ENCODE measurements at regions not wholly inside any gene's neighbourhood (a gene's known extent, or its start where the extent isn't known, plus 50 kb on each side); places are given as distances from the start of the nearest gene placed in this dataset.

- DNase-seq (ENCODE audit: low read depth, low spot score), result no peak
- no peaks in the 10 kb centered on the region for H3K9me3 ChIP-seq (ENCODE audit: insufficient read depth, low read length)
- no peak overlapping the region for H3K9ac ChIP-seq (ENCODE audit: insufficient read length, low read depth)
- H3K27me3 ChIP-seq (ENCODE audit: insufficient read depth, insufficient read length), result no peaks in the 10 kb centered on the region
- H3K4me1 ChIP-seq (ENCODE audit: insufficient read depth, insufficient read length), result no peaks in the 10 kb centered on the region
- no peak for TF ChIP-seq ZNF274 (IDR thresholded peaks at IDR 0.05; ENCODE audit: low read depth, low read length)
- TF ChIP-seq SUZ12 (IDR thresholded peaks at IDR 0.05; ENCODE audit: extremely low read depth, insufficient read depth, insufficient read length), result no peak
- no peak for TF ChIP-seq YY1 (IDR thresholded peaks at IDR 0.05; ENCODE audit: insufficient read depth, insufficient read length)
- H3K4me3 ChIP-seq (ENCODE audit: insufficient read length, low read depth), result no peak overlapping the region
- no peaks in the 10 kb centered on the region for H3K36me3 ChIP-seq (ENCODE audit: insufficient read depth, insufficient read length, low read length)
Measured at GRCh38 chr6:40159865-40160264, 225.6 kb upstream of the MOCS1 start.

GRCh38 chr6:40152701-40153436 lies 218.6 kb upstream of the MOCS1 start:
- Histone ChIP-seq H3K4me1 (ENCODE audit: insufficient read depth, insufficient read length) (no peaks in the 10 kb centered on the region), H3K4me3 (ENCODE audit: insufficient read length, low read depth) (no peak overlapping the region), H3K9ac (ENCODE audit: insufficient read length, low read depth) (no peak overlapping the region), H3K27me3 (ENCODE audit: insufficient read depth, insufficient read length) (no peaks in the 10 kb centered on the region), H3K36me3 (ENCODE audit: insufficient read depth, insufficient read length, low read length) (no peaks in the 10 kb centered on the region), H3K9me3 (ENCODE audit: insufficient read depth, low read length) (no peaks in the 10 kb centered on the region)
- DNase-seq (ENCODE audit: low read depth, low spot score), result no peak
- TF ChIP-seq ZNF274 (IDR thresholded peaks at IDR 0.05; ENCODE audit: low read depth, low read length), result no peak
- no peak for TF ChIP-seq YY1 (IDR thresholded peaks at IDR 0.05; ENCODE audit: insufficient read depth, insufficient read length)
- no peak for TF ChIP-seq SUZ12 (IDR thresholded peaks at IDR 0.05; ENCODE audit: extremely low read depth, insufficient read depth, insufficient read length)

- H3K36me3 ChIP-seq (ENCODE audit: insufficient read depth, insufficient read length, low read length), result no peaks in the 10 kb centered on the region
- DNase-seq (ENCODE audit: low read depth, low spot score), result no peak
- H3K27me3 ChIP-seq (ENCODE audit: insufficient read depth, insufficient read length), result no peaks in the 10 kb centered on the region
- no peaks in the 10 kb centered on the region for H3K9me3 ChIP-seq (ENCODE audit: insufficient read depth, low read length)
- no peak overlapping the region for H3K9ac ChIP-seq (ENCODE audit: insufficient read length, low read depth)
- TF ChIP-seq YY1 (IDR thresholded peaks at IDR 0.05; ENCODE audit: insufficient read depth, insufficient read length) (no peak), ZNF274 (IDR thresholded peaks at IDR 0.05; ENCODE audit: low read depth, low read length) (no peak), SUZ12 (IDR thresholded peaks at IDR 0.05; ENCODE audit: extremely low read depth, insufficient read depth, insufficient read length) (no peak)
- no peak overlapping the region for H3K4me3 ChIP-seq (ENCODE audit: insufficient read length, low read depth)
- H3K4me1 ChIP-seq (ENCODE audit: insufficient read depth, insufficient read length), result no peaks in the 10 kb centered on the region
Measured at GRCh38 chr6:40152196-40152595, 217.9 kb upstream of the MOCS1 start.

- H3K9me3 ChIP-seq (ENCODE audit: insufficient read depth, low read length), result no peaks in the 10 kb centered on the region
- no peak for TF ChIP-seq SUZ12 (IDR thresholded peaks at IDR 0.05; ENCODE audit: extremely low read depth, insufficient read depth, insufficient read length)
- no peak for TF ChIP-seq ZNF274 (IDR thresholded peaks at IDR 0.05; ENCODE audit: low read depth, low read length)
- no peaks in the 10 kb centered on the region for H3K36me3 ChIP-seq (ENCODE audit: insufficient read depth, insufficient read length, low read length)
- DNase-seq (ENCODE audit: low read depth, low spot score), result no peak
- H3K27me3 ChIP-seq (ENCODE audit: insufficient read depth, insufficient read length), result no peaks in the 10 kb centered on the region
- H3K4me1 ChIP-seq (ENCODE audit: insufficient read depth, insufficient read length), result no peaks in the 10 kb centered on the region
- no peak overlapping the region for H3K9ac ChIP-seq (ENCODE audit: insufficient read length, low read depth)
- no peak overlapping the region for H3K4me3 ChIP-seq (ENCODE audit: insufficient read length, low read depth)
Measured at GRCh38 chr6:40148882-40149573, 214.8 kb upstream of the MOCS1 start.

- Histone ChIP-seq H3K9me3 (ENCODE audit: insufficient read depth, low read length) (no peaks in the 10 kb centered on the region), H3K36me3 (ENCODE audit: insufficient read depth, insufficient read length, low read length) (no peaks in the 10 kb centered on the region), H3K4me3 (ENCODE audit: insufficient read length, low read depth) (no peak overlapping the region), H3K27me3 (ENCODE audit: insufficient read depth, insufficient read length) (no peaks in the 10 kb centered on the region), H3K9ac (ENCODE audit: insufficient read length, low read depth) (no peak overlapping the region), H3K4me1 (ENCODE audit: insufficient read depth, insufficient read length) (no peaks in the 10 kb centered on the region)
- TF ChIP-seq ZNF274 (IDR thresholded peaks at IDR 0.05; ENCODE audit: low read depth, low read length) (no peak), YY1 (IDR thresholded peaks at IDR 0.05; ENCODE audit: insufficient read depth, insufficient read length) (no peak), SUZ12 (IDR thresholded peaks at IDR 0.05; ENCODE audit: extremely low read depth, insufficient read depth, insufficient read length) (no peak)
- DNase-seq (ENCODE audit: low read depth, low spot score), result no peak
Measured at GRCh38 chr6:40146902-40147301, 212.6 kb upstream of the MOCS1 start.

GRCh38 chr6:40139447-40139846 lies 205.2 kb upstream of the MOCS1 start:
- TF ChIP-seq ZNF274 (IDR thresholded peaks at IDR 0.05; ENCODE audit: low read depth, low read length) (no peak), SUZ12 (IDR thresholded peaks at IDR 0.05; ENCODE audit: extremely low read depth, insufficient read depth, insufficient read length) (no peak), YY1 (IDR thresholded peaks at IDR 0.05; ENCODE audit: insufficient read depth, insufficient read length) (no peak)
- Histone ChIP-seq H3K36me3 (ENCODE audit: insufficient read depth, insufficient read length, low read length) (no peaks in the 10 kb centered on the region), H3K27me3 (ENCODE audit: insufficient read depth, insufficient read length) (no peaks in the 10 kb centered on the region), H3K9me3 (ENCODE audit: insufficient read depth, low read length) (no peaks in the 10 kb centered on the region), H3K4me3 (ENCODE audit: insufficient read length, low read depth) (no peak overlapping the region), H3K4me1 (ENCODE audit: insufficient read depth, insufficient read length) (no peaks in the 10 kb centered on the region), H3K9ac (ENCODE audit: insufficient read length, low read depth) (no peak overlapping the region)
- no peak for DNase-seq (ENCODE audit: low read depth, low spot score)

- H3K9ac ChIP-seq (ENCODE audit: insufficient read length, low read depth), result no peak overlapping the region
- no peaks in the 10 kb centered on the region for H3K27me3 ChIP-seq (ENCODE audit: insufficient read depth, insufficient read length)
- no peaks in the 10 kb centered on the region for H3K36me3 ChIP-seq (ENCODE audit: insufficient read depth, insufficient read length, low read length)
- no peak for DNase-seq (ENCODE audit: low read depth, low spot score)
- H3K9me3 ChIP-seq (ENCODE audit: insufficient read depth, low read length), result no peaks in the 10 kb centered on the region
- TF ChIP-seq ZNF274 (IDR thresholded peaks at IDR 0.05; ENCODE audit: low read depth, low read length) (no peak), YY1 (IDR thresholded peaks at IDR 0.05; ENCODE audit: insufficient read depth, insufficient read length) (no peak), SUZ12 (IDR thresholded peaks at IDR 0.05; ENCODE audit: extremely low read depth, insufficient read depth, insufficient read length) (no peak)
- no peak overlapping the region for H3K4me3 ChIP-seq (ENCODE audit: insufficient read length, low read depth)
- no peaks in the 10 kb centered on the region for H3K4me1 ChIP-seq (ENCODE audit: insufficient read depth, insufficient read length)
Measured at GRCh38 chr6:40138273-40138720, 204.0 kb upstream of the MOCS1 start.

Measured in NT2/D1 (cell line).